ENCODE measurements at regions not wholly inside any gene's neighbourhood (a gene's known extent, or its start where the extent isn't known, plus 50 kb on each side); places are given as distances from the start of the nearest gene placed in this dataset.
"Not testable (repeated sequence)": the region's sequence is repeated elsewhere in the genome, so short reads cannot be mapped to it uniquely, and the experiment has no call there.

DNA sequence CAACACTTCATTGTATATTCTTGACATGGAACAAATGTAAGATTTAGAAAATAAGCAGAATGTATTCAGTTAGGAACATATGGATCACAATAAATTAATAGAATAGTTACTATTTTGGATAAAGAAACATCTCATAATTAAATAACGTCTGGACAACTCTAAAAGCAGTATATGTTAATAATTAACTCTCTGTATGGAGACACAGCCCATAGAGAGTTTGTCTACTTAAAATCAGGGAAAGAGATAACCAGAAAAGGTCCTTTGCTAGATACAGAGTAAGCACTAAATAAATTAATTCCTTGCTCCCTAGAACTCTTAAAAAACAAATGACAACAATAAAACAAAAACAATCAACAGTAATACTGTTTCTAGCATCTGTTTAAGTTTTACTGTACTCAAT lies 184.4 kb upstream of the THSD7A start:
- ChIA-PET CTCF (no interaction called here), POLR2A (no interaction called here)
- H3K27me3 Mint-ChIP-seq = no peaks in the 10 kb centered on the region
- no peak overlapping the region for H3K4me3 Mint-ChIP-seq
- H3K4me1 Mint-ChIP-seq (ENCODE audit: low read depth) = no peaks in the 10 kb centered on the region
- no peak overlapping the region for H3K27ac Mint-ChIP-seq
- intact Hi-C loops (cut with micrococcal nuclease) = no loop called here
- no peaks in the 10 kb centered on the region for H3K9me3 Mint-ChIP-seq
- no peaks in the 10 kb centered on the region for H3K36me3 Mint-ChIP-seq
- no peak for DNase-seq

DNA sequence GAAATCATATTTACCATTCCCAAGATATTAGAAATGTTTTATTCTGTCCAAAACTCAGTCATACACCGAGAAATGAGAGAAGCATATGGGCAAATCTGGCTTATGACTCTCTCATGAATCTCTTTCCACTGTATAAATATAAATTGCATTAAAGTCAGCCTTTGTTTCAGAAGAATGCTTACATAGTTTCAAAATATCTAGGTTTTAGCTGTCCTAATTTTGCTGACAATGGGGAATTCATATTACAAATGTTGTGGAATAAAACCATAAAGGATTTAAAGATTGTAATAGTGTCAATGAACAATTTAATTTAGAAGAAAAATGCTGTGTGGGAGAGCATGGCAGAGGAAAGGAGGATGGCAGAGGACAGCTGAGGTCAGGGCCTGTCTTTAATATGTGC lies 185.0 kb upstream of the THSD7A start:
- ChIA-PET CTCF (no interaction called here), POLR2A (no interaction called here)
- no peak overlapping the region for H3K4me3 Mint-ChIP-seq
- H3K36me3 Mint-ChIP-seq = no peaks in the 10 kb centered on the region
- DNase-seq = no peak
- peaks cover 3% of the 10 kb centered on the region for H3K27me3 Mint-ChIP-seq
- no peaks in the 10 kb centered on the region for H3K9me3 Mint-ChIP-seq
- no peak overlapping the region for H3K27ac Mint-ChIP-seq
- intact Hi-C loops (cut with micrococcal nuclease) = no loop called here
- H3K4me1 Mint-ChIP-seq (ENCODE audit: low read depth) = no peaks in the 10 kb centered on the region

DNA sequence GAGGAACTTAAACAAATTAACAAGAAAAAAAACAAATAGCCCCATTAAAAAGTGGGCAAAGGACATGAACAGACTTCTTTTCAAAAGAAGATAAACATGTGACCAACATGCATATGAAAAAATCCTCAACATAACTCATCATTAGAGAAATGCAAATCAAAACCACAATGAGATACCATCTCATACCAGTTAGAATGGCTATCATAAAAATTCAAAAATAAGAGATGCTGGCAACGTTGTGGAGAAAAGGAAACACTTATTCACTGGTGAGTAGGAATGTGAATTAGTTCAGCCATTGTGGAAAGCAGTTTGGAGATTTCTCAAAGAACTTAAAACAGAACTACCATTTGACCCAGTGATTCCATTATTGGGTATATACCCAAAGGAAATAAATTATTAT lies 189.1 kb upstream of the TMEM106B start:
- H3K9me3 Mint-ChIP-seq; intact Hi-C loops (cut with micrococcal nuclease); DNase-seq; H3K4me3 Mint-ChIP-seq; H3K36me3 Mint-ChIP-seq; H3K27ac Mint-ChIP-seq; H3K4me1 Mint-ChIP-seq (ENCODE audit: low read depth); POLR2A ChIA-PET; H3K27me3 Mint-ChIP-seq: not testable (repeated sequence)
- CTCF ChIA-PET = interaction anchor here (0.8 kb wide), 1 partner anchor 595 kb away, joined by 3 read pairs; no protein-coding TSS in a partner anchor

DNA sequence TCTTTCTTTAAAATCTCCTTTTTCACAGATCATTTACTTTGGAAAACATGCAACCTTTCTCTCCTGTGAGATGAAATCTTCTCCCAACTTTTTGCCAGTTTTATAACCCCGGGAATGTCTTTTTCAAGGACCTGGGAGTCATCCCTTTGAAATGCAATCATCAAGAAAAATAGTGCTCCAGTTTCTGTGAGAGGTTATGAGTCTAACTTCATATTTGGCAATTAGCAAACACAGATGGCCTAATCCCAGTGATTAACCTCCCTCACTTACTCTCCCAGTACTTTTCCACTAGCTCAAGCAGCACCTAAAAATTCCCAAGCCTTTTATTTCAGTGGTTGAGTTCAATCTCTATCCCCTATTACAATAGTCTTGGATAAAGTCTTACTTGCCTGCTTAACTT lies 185.8 kb upstream of the TMEM106B start:
- Mint-ChIP-seq H3K27ac (no peak overlapping the region), H3K36me3 (no peaks in the 10 kb centered on the region), H3K4me1 (ENCODE audit: low read depth) (no peaks in the 10 kb centered on the region), H3K4me3 (no peak overlapping the region), H3K9me3 (no peaks in the 10 kb centered on the region), H3K27me3 (peaks cover 4% of the 10 kb centered on the region)
- ChIA-PET CTCF (no interaction called here), POLR2A (no interaction called here)
- intact Hi-C loops (cut with micrococcal nuclease) = no loop called here
- DNase-seq = no peak

DNA sequence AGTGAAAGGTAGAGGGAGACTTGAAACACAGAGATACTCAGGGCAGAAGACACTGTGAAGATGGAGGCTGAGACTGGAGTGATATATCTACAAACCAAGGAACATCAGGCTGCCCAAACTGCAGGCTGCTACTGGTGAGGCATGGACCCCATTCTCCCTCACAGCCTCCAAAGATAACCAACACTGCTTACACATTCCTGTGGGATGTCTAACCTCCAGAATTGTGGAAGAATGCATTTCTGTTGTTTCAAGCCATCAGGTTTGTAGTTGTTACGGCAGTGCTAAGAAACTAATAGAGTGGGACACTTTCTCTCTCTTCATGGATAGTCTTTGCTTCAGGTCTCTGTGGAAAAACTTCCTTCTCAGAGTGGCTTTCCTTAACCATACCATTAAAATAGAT lies 182.6 kb upstream of the TMEM106B start:
- intact Hi-C loops (cut with micrococcal nuclease) = no loop called here
- H3K4me1 Mint-ChIP-seq (ENCODE audit: low read depth) = no peaks in the 10 kb centered on the region
- no peaks in the 10 kb centered on the region for H3K9me3 Mint-ChIP-seq
- no peaks in the 10 kb centered on the region for H3K36me3 Mint-ChIP-seq
- POLR2A ChIA-PET = no interaction called here
- no peak overlapping the region for H3K27ac Mint-ChIP-seq
- H3K4me3 Mint-ChIP-seq = no peak overlapping the region
- CTCF ChIA-PET = no interaction called here
- DNase-seq = no peak
- H3K27me3 Mint-ChIP-seq = peaks cover 3% of the 10 kb centered on the region

DNA sequence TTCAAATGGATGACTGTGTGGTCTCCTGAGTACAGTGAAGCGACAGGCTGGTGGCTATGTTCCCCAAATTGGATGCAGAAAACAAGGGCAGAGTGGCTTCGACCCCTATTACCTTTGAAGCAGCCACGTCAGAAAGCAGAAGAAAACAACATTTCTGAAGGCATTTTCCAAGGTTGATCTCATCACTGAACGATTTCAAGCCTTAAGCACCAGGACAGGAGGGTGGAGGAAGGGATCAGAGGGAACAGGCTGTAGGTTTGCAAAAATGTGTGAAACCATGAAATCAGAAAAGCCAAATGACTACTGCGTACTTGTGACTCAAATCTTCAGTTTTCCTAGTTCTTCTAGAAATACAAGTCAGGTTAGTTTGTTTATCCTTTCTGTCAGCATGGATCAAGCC lies 181.0 kb upstream of the TMEM106B start:
- peaks cover 6% of the 10 kb centered on the region for H3K27me3 Mint-ChIP-seq
- ChIA-PET CTCF (no interaction called here), POLR2A (no interaction called here)
- no peak for DNase-seq
- H3K4me3 Mint-ChIP-seq = no peak overlapping the region
- H3K27ac Mint-ChIP-seq = no peak overlapping the region
- no peaks in the 10 kb centered on the region for H3K4me1 Mint-ChIP-seq (ENCODE audit: low read depth)
- no peaks in the 10 kb centered on the region for H3K36me3 Mint-ChIP-seq
- intact Hi-C loops (cut with micrococcal nuclease) = no loop called here
- no peaks in the 10 kb centered on the region for H3K9me3 Mint-ChIP-seq

- ChIA-PET CTCF (no interaction called here), POLR2A (no interaction called here)
- Mint-ChIP-seq H3K27ac (no peak overlapping the region), H3K9me3 (no peaks in the 10 kb centered on the region), H3K4me1 (ENCODE audit: low read depth) (no peaks in the 10 kb centered on the region), H3K27me3 (peaks cover 6% of the 10 kb centered on the region), H3K36me3 (no peaks in the 10 kb centered on the region), H3K4me3 (no peak overlapping the region)
- DNase-seq = no peak
- intact Hi-C loops (cut with micrococcal nuclease) = no loop called here
These were observed 179.9 kb upstream of the TMEM106B start for GRCh38 chr7:12031186-12031585.

DNA sequence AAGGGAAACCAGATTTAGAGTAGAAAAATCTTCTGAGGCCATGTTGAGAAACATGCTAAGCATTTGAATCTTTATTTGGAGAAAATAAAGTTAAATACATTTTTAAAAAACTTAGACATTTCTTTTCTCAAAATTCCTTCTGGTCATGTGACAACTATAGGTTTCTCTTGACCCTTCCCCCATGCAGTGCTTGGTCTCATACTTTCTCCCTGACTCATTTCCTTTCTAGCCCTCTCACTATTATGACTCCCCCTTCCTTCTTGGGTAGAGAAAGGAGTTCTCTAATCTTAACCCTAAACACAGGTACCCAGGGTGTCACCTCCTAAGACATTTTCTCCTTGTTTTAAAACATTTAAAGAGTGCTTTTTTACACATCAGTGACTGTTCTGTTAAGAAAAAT lies 179.5 kb upstream of the TMEM106B start:
- POLR2A ChIA-PET = no interaction called here
- Mint-ChIP-seq H3K4me3 (no peak overlapping the region), H3K36me3 (no peaks in the 10 kb centered on the region), H3K9me3 (no peaks in the 10 kb centered on the region), H3K4me1 (ENCODE audit: low read depth) (no peaks in the 10 kb centered on the region), H3K27ac (no peak overlapping the region), H3K27me3 (peaks cover 6% of the 10 kb centered on the region)
- intact Hi-C loops (cut with micrococcal nuclease) = no loop called here
- DNase-seq = no peak
- CTCF ChIA-PET = no interaction called here

- DNase-seq = no peak
- ChIA-PET CTCF (no interaction called here), POLR2A (no interaction called here)
- Mint-ChIP-seq H3K27ac (no peak overlapping the region), H3K9me3 (no peaks in the 10 kb centered on the region), H3K4me1 (ENCODE audit: low read depth) (no peaks in the 10 kb centered on the region), H3K27me3 (peaks cover 6% of the 10 kb centered on the region), H3K36me3 (no peaks in the 10 kb centered on the region), H3K4me3 (no peak overlapping the region)
- intact Hi-C loops (cut with micrococcal nuclease) = no loop called here
These were observed 178.9 kb upstream of the TMEM106B start for GRCh38 chr7:12032146-12032545.

GRCh38 chr7:12043457-12043856 lies 167.6 kb upstream of the TMEM106B start:
- H3K4me3 Mint-ChIP-seq; H3K36me3 Mint-ChIP-seq; H3K9me3 Mint-ChIP-seq; H3K4me1 Mint-ChIP-seq (ENCODE audit: low read depth); H3K27ac Mint-ChIP-seq; POLR2A ChIA-PET; intact Hi-C loops (cut with micrococcal nuclease); CTCF ChIA-PET; DNase-seq: not testable (repeated sequence)
- H3K27me3 Mint-ChIP-seq = peaks cover 13% of the 10 kb centered on the region

- no peaks in the 10 kb centered on the region for H3K4me1 Mint-ChIP-seq (ENCODE audit: low read depth)
- peaks cover 10% of the 10 kb centered on the region for H3K9me3 Mint-ChIP-seq
- H3K4me3 Mint-ChIP-seq = no peak overlapping the region
- H3K27ac Mint-ChIP-seq = no peak overlapping the region
- CTCF ChIA-PET = no interaction called here
- intact Hi-C loops (cut with micrococcal nuclease) = no loop called here
- H3K27me3 Mint-ChIP-seq = peaks cover 12% of the 10 kb centered on the region
- no peak for DNase-seq
- POLR2A ChIA-PET = no interaction called here
- H3K36me3 Mint-ChIP-seq = peaks cover 6% of the 10 kb centered on the region
These were observed 158.9 kb upstream of the TMEM106B start for GRCh38 chr7:12052211-12052610.

- H3K4me3 Mint-ChIP-seq = no peak overlapping the region
- H3K9me3 Mint-ChIP-seq = peaks cover 13% of the 10 kb centered on the region
- no peak for DNase-seq
- no peak overlapping the region for H3K27ac Mint-ChIP-seq
- H3K4me1 Mint-ChIP-seq (ENCODE audit: low read depth) = no peaks in the 10 kb centered on the region
- peaks cover 8% of the 10 kb centered on the region for H3K36me3 Mint-ChIP-seq
- intact Hi-C loops (cut with micrococcal nuclease) = no loop called here
- ChIA-PET CTCF (no interaction called here), POLR2A (no interaction called here)
- peaks cover 8% of the 10 kb centered on the region for H3K27me3 Mint-ChIP-seq
These were observed 157.5 kb upstream of the TMEM106B start for GRCh38 chr7:12053561-12053960.

GRCh38 chr7:12054830-12055229 lies 156.3 kb upstream of the TMEM106B start:
- DNase-seq = no peak
- H3K27me3 Mint-ChIP-seq = peaks cover 7% of the 10 kb centered on the region
- H3K27ac Mint-ChIP-seq = no peak overlapping the region
- intact Hi-C loops (cut with micrococcal nuclease) = no loop called here
- peaks cover 13% of the 10 kb centered on the region for H3K9me3 Mint-ChIP-seq
- POLR2A ChIA-PET = no interaction called here
- CTCF ChIA-PET = no interaction called here
- H3K4me3 Mint-ChIP-seq = no peak overlapping the region
- H3K4me1 Mint-ChIP-seq (ENCODE audit: low read depth) = no peaks in the 10 kb centered on the region
- peaks cover 8% of the 10 kb centered on the region for H3K36me3 Mint-ChIP-seq

DNA sequence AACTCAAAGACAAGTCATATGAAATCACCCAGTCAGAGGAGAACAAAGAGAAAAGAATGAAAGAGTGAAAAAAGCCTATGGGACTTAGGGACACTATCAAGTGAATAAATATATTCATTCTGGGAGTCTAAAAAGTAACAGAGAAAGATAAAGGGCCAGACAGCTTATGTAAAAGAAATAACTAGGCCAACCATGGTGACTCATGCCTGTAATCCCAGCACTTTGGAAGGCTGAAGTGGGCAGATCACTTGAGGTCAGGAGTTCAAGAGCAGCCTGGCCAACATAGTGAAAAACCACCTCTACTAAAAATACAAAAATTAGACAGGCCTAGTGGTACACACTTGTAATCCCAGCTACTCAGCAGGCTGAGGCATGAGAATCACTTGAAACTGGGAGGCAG lies 154.7 kb upstream of the TMEM106B start:
- Mint-ChIP-seq H3K27ac (no peak overlapping the region), H3K9me3 (peaks cover 13% of the 10 kb centered on the region), H3K36me3 (peaks cover 8% of the 10 kb centered on the region), H3K4me1 (ENCODE audit: low read depth) (no peaks in the 10 kb centered on the region), H3K27me3 (peaks cover 5% of the 10 kb centered on the region), H3K4me3 (no peak overlapping the region)
- DNase-seq = no peak
- ChIA-PET CTCF (interaction anchor here (1.1 kb wide), 1 partner anchor 266 kb away, joined by 3 read pairs; no protein-coding TSS in a partner anchor), POLR2A (no interaction called here)
- intact Hi-C loops (cut with micrococcal nuclease) = no loop called here
